NCI-H2171 (cell line): ENCODE measurements at regions not wholly inside any gene's neighbourhood (a gene's known extent, or its start where the extent isn't known, plus 50 kb on each side); places are given as distances from the start of the nearest gene placed in this dataset.
"Not testable (repeated sequence)": the region's sequence is repeated elsewhere in the genome, so short reads cannot be mapped to it uniquely, and the experiment has no call there.

Experiments
- DNase-seq: peaks from one replicate; lab custom pipeline; 2025; lab: John Stamatoyannopoulos, UW

- DNase-seq: no peak
Observed at GRCh38 chr6:101013612-101014195, 132.6 kb upstream of the ASCC3 start.

- DNase-seq: no peak
Observed at GRCh38 chr6:101015541-101015940, 134.4 kb upstream of the ASCC3 start.

- DNase-seq: no peak
Observed at GRCh38 chr6:101016163-101016562, 135.0 kb upstream of the ASCC3 start.

DNA sequence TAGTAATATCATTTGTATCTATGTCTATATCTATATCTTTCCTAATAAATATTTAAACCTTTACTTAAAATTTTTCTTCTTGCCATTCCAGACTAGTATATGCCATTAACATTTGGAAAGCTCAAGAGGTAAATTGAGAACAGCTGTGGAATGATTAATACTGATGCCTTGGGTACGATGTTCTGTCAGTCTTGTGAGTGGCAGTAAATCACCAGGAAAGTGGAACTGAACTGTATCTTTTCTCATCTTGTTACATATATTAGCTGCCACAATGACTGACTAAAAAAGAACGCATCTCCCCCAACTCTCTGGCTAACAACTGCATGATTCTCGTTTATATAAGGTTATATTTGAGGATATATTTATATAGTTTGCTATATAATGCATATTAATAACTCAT is 137.0 kb upstream of the ASCC3 start:
- DNase-seq: no peak

GRCh38 chr6:101021504-101021903 is 140.4 kb upstream of the ASCC3 start:
- no peak for DNase-seq

- DNase-seq: no peak
Observed at GRCh38 chr6:101042966-101043365, 161.8 kb upstream of the ASCC3 start.

DNA sequence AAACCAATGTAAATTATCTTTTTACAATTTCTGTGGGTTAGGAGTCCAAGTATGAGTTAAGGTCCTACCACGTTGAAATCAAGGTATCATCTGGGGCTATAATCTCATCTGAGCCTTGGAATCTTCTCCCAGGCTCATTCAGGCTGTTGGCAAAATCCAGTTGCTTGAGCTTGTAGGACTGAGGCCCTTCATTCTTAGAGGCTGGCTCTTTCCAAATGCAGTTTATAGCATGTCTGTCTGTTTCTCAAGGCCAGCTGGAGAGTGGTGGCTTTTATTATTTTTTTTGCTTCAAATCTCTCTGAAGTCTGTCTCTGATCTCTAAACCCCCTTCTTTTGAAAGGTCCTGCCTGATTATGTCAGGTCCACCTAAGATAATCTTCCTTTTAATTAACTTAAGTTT is 177.2 kb upstream of the ASCC3 start:
- no peak for DNase-seq

DNA sequence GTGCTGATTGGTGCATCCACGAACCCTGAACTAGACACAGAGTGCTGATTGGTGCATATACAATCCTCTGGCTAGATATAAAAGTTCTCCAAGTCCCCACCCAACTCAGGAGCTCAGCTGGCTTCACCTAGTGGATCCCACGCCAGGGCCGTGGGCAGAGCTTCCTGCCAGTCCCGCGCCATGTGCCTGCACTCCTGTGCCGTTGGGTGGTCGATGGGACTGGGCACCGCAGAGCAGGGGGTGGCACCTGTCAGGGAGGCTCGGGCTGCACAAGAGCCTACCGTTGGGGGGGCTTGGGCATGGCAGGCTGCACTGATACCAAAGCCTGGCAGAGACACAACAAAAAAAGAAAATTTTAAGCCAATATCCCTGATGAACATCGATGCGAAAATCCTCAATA is 185.4 kb upstream of the ASCC3 start:
- no peak for DNase-seq

- DNase-seq: no peak
Observed at GRCh38 chr6:101069191-101069795, 188.2 kb upstream of the ASCC3 start.

- no peak for DNase-seq
Observed at GRCh38 chr6:101070044-101070608, 189.0 kb upstream of the ASCC3 start.

DNA sequence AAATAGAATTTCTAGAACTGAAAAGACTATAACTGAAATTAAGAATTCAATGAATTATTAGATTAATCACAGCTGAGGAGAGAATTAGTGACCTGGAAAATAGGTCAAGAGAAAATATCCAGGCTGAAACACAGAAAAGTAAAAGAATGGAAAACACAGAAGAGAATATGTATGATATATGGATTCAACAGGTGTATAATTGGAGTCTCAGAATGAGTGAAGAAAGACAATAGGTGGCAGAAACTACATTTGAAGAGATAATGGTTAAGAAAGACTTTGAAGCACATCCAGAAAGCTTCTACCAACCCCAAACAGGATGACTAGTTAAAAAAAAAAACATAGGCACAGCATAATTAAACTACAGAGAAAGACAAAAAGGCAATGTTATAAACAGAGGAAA is 196.2 kb upstream of the ASCC3 start:
- DNase-seq: no peak

GRCh38 chr6:101079696-101080270 is 198.7 kb upstream of the ASCC3 start:
- DNase-seq: no peak

DNA sequence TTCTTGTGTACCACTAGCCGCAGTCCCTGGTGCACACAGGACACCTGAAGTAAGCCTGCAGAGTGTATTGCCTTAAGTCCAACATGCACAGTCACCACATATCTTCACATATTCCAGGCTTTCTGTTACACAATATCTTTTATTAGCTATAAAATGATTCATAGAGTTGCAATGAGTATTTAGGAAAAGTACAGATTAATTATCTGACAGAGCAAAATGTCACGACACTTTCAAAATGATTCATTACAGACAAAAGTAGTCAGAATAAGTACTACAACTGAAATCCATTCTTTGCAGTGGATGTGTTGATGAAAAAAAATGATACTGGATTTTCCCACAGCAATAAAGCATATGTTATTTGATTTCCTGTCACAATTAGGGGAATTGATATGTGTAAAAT is 199.5 kb upstream of the ASCC3 start:
- DNase-seq: no peak

GRCh38 chr6:101083533-101084175 is 202.5 kb upstream of the ASCC3 start:
- no peak for DNase-seq

DNA sequence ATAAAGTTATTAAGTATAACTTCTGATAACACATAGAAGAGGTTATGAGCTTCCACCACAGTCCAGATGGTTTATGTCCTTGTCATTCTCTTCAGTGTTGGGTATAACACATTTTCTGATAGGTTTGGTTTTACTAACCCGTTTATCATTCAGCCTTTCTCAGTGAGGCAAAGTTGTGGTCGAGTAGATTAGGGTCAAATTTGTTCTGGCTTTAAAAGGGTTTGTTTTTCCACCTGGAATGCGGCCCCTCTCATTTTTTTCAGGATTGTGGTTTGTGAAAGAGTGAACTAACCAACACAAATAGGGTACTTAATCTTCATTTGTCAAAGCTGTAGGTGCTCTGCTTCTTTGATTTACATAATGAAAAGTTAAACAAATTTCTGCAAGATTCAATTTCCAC is 204.2 kb upstream of the ASCC3 start:
- DNase-seq: no peak

- no peak for DNase-seq
Observed at GRCh38 chr6:101086473-101086872, 205.3 kb upstream of the ASCC3 start.

DNA sequence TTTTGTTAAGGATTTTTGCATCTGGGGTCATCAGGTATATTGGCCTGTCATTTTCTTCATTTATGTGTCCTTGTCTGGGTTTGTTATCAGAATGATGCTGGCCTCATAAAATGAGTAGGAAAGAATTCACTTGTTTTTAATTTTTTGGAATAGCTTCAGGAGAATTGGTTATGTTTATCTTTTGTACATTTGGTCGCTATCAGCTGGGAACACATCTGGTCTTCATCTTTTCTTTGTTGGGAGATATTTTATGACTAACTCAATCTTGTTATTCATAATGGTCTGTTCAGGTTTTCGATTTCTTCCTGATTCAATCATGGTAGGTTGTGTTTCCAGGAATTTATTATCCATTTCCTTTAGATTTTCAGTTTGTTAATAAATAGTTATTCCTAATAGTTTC is 207.5 kb upstream of the ASCC3 start:
- no peak for DNase-seq

- DNase-seq: no peak
Observed at GRCh38 chr6:101089640-101090039, 208.5 kb upstream of the ASCC3 start.

- DNase-seq: no peak
Observed at GRCh38 chr6:101090281-101090680, 209.2 kb upstream of the ASCC3 start.

GRCh38 chr6:101098605-101099004 is 217.5 kb upstream of the ASCC3 start:
- DNase-seq: not testable (repeated sequence)

- DNase-seq: no peak
Observed at GRCh38 chr6:101102702-101103101, 221.6 kb upstream of the ASCC3 start.

DNA sequence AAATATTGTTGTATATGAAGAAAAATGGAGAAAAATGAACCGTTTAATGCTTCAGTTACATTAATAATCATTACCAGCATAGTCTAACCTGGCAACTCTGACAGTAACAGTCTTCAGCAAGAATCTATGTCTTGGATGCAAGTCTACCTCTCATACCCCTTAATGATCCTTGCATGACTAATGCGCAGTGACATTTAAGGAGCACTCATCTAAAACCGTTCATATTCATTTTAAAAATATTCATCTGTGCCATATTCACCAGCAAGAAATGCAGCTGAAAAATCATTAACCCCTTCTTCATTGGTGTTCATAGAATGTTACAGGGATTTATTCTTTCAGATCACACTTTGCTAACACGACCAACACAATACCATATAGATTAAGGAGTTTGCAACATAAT is 227.2 kb upstream of the ASCC3 start:
- DNase-seq: no peak

DNA sequence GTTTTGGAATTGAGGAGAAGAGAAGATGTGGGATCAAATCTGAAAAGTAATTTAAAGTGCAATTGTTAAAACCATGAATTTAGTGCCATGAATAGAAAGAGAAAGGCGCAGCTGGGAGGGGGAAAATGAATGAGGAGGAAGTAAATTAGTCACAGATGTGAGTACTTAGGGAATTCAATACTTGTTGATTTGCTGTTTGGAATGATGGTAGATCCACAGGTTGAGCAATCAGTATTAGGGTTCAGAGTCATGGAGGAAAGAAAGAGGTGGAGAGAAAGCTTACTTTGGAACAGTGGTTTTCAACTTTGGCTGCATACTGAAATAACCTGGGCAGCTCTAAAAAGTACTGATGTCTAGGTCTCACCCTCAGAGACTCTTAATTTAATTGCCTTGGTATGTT is 229.7 kb upstream of the ASCC3 start:
- DNase-seq: no peak
